Activated CD4-positive, alpha-beta memory T cell treated with anti-CD3 and anti-CD28 coated beads for 36 hours (primary cell): ENCODE measurements at regions not wholly inside any gene's neighbourhood (a gene's known extent, or its start where the extent isn't known, plus 50 kb on each side); places are given as distances from the start of the nearest gene placed in this dataset.

Source experiments
- CTCF ChIA-PET: fragments of 350-600 bp; sonication (Branson Sonifier 250); formaldehyde crosslinking; loops from one replicate; lab custom pipeline; 2021; ENCODE audit warnings: antibody characterized with exemption, inconsistent platforms; lab: Charles Lee
- POLR2A ChIA-PET: fragments of 350-600 bp; sonication (Branson Sonifier 250); formaldehyde crosslinking; loops from one replicate; lab custom pipeline; 2021; ENCODE audit warnings: antibody characterized with exemption; lab: Charles Lee
- DNase-seq: peaks from one replicate; pipeline ENCODE4 v3.0.0-alpha.2; 2020
- H3K27ac Mint-ChIP-seq: one replicate; pipeline ENCODE4 v1.8.0; 2021; ENCODE audit warnings: mixed read lengths
- H3K27me3 Mint-ChIP-seq: one replicate; pipeline ENCODE4 v1.8.0; 2021; ENCODE audit warnings: mixed read lengths
- H3K36me3 Mint-ChIP-seq: one replicate; pipeline ENCODE4 v1.8.0; 2021; ENCODE audit warnings: mixed read lengths
- H3K4me1 Mint-ChIP-seq: one replicate; pipeline ENCODE4 v1.8.0; 2021; ENCODE audit warnings: low read depth, mixed read lengths
- H3K4me3 Mint-ChIP-seq: one replicate; pipeline ENCODE4 v1.8.0; 2021; ENCODE audit warnings: mild to moderate bottlenecking, mixed read lengths
- H3K9me3 Mint-ChIP-seq: one replicate; pipeline ENCODE4 v1.8.0; 2021; ENCODE audit warnings: mixed read lengths
- intact Hi-C: fragments of 100-400 bp; cut with micrococcal nuclease; formaldehyde crosslinking; loops from one replicate; pipeline ENCODE4 v1.15.1; 2023

DNA sequence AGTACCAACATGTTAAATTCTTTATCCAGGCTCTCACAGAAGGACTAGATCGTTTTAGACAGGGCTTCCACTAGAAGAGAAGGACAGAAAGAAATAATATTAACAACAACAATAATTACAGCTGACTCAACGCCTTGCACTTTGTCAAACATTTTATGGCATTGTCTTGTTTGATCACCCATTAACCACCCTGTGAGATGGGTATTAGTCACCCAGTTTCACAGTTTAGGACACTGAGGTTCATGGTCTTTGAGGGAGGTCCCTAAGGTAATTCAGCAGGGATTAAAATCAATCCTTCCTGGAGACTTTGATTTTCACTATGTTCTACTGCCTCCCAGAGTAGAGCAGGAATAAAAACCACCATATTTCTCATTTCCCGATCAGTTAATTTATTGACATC lies 51.4 kb upstream of the BNC2 start:
- intact Hi-C loops = no loop called here

More for the DNA sequence above, 51.4 kb upstream of the BNC2 start:
- ChIA-PET CTCF (no interaction called here), POLR2A (no interaction called here)
- Mint-ChIP-seq H3K4me3 (no peak overlapping the region), H3K9me3 (peaks cover 17% of the 10 kb centered on the region), H3K27ac (no peak overlapping the region), H3K4me1 (no peaks in the 10 kb centered on the region), H3K36me3 (no peaks in the 10 kb centered on the region), H3K27me3 (no peaks in the 10 kb centered on the region)
- DNase-seq = no peak
